Smooth muscle cell (in vitro differentiated cells): ENCODE measurements at regions not wholly inside any gene's neighbourhood (a gene's known extent, or its start where the extent isn't known, plus 50 kb on each side); places are given as distances from the start of the nearest gene placed in this dataset.

Source experiments
- DNase-seq: peaks from one replicate; lab custom pipeline; 2025; ENCODE audit not compliant: unreplicated experiment; lab: John Stamatoyannopoulos, UW
- H2AFZ ChIP-seq: fragments of 200-600 bp; sonication (generic); 2 replicates; pipeline ENCODE4 v1.6.0; 2016; ENCODE audit warnings: antibody characterized with exemption, low read depth, mild to moderate bottlenecking
- H3F3A ChIP-seq: fragments of 200-600 bp; sonication (generic); 2 replicates; pipeline ENCODE4 v1.6.0; 2017; ENCODE audit warnings: antibody characterized with exemption, low read depth
- H3K27ac ChIP-seq: fragments of 200-600 bp; sonication (generic); 2 replicates; pipeline ENCODE4 v1.5.1; 2016; ENCODE audit warnings: low read depth, mild to moderate bottlenecking
- H3K27me3 ChIP-seq: fragments of 200-600 bp; sonication (generic); 2 replicates; pipeline ENCODE4 v1.6.1; 2016; ENCODE audit warnings: low read depth, mild to moderate bottlenecking
- H3K36me3 ChIP-seq: fragments of 200-600 bp; sonication (generic); 2 replicates; pipeline ENCODE4 v1.5.1; 2016; ENCODE audit warnings: low read depth
- H3K4me1 ChIP-seq: fragments of 200-600 bp; sonication (generic); 2 replicates; pipeline ENCODE4 v1.5.1; 2016; ENCODE audit warnings: low read depth
- H3K4me2 ChIP-seq: fragments of 200-600 bp; sonication (generic); 2 replicates; pipeline ENCODE4 v1.6.0; 2016; ENCODE audit warnings: mild to moderate bottlenecking
- H3K4me3 ChIP-seq: fragments of 200-600 bp; sonication (generic); 2 replicates; pipeline ENCODE4 v1.5.1; 2016; ENCODE audit warnings: mild to moderate bottlenecking
- H3K79me2 ChIP-seq: fragments of 200-600 bp; sonication (generic); 2 replicates; pipeline ENCODE4 v1.6.0; 2016; ENCODE audit warnings: low read depth, mild to moderate bottlenecking
- H3K9ac ChIP-seq: fragments of 200-600 bp; sonication (generic); 2 replicates; pipeline ENCODE4 v1.6.0; 2016; ENCODE audit warnings: low read depth
- H3K9me3 ChIP-seq: fragments of 200-600 bp; sonication (generic); replicated peaks from 2 replicates; pipeline ENCODE4 v1.5.1; 2016; ENCODE audit warnings: low read depth
- H4K20me1 ChIP-seq: fragments of 200-600 bp; sonication (generic); 2 replicates; pipeline ENCODE4 v1.6.0; 2016; ENCODE audit warnings: low read depth
- CTCF ChIP-seq: fragments of 200-600 bp; sonication (generic); IDR thresholded peaks from 2 replicates; pipeline ENCODE4 v1.5.1; 2017; ENCODE audit warnings: borderline replicate concordance, mild to moderate bottlenecking, antibody characterized with exemption; ENCODE audit not compliant: insufficient read depth, poor library complexity, severe bottlenecking
- WGBS: methylation state at CpG from one replicate; pipeline ENCODE4 v1.1.7; 2016; ENCODE audit warnings: low lambda C conversion rate; 5-methylcytosine and 5-hydroxymethylcytosine counted together

GRCh38 chr2:105600949-105601794 lies 143.5 kb upstream of the NCK2 start:
- no peak overlapping the region for H2AFZ ChIP-seq
- H3K4me2 ChIP-seq: peak overlapping the region; percentile 15
- no peaks in the 10 kb centered on the region for H3K36me3 ChIP-seq
- no peaks in the 10 kb centered on the region for H3K9me3 ChIP-seq
- no peaks in the 10 kb centered on the region for H3F3A ChIP-seq
- H3K9ac ChIP-seq: no peak overlapping the region
- DNase-seq: no peak
- no peaks in the 10 kb centered on the region for H3K4me1 ChIP-seq
- H3K27me3 ChIP-seq: no peaks in the 10 kb centered on the region
- WGBS: 41% methylated on average over 8 of the region's 8 CpGs
- H3K27ac ChIP-seq: no peak overlapping the region
- H4K20me1 ChIP-seq: no peaks in the 10 kb centered on the region
- no peak for TF ChIP-seq CTCF
- no peak overlapping the region for H3K4me3 ChIP-seq
- H3K79me2 ChIP-seq: no peaks in the 10 kb centered on the region

DNA sequence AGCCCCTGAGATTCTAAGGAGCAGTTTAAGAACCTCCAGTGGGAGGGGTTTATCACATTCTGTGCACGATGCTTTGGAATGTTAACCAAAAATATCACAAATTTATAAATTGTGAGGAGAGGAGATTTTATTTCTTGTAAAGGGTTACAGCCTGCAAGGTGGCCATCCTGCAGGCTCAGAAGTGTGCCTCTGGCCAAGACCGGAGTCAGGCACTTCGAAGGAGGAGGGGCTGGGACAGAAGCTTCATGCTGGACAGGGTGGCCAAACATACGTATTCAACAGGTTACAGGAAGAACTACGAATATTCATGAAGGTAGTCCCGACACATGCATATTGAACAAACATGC lies 144.1 kb upstream of the NCK2 start:
- H2AFZ ChIP-seq: no peak overlapping the region
- no peaks in the 10 kb centered on the region for H3K4me1 ChIP-seq
- no peaks in the 10 kb centered on the region for H3K79me2 ChIP-seq
- 78% methylated on average over 6 of the region's 6 CpGs for WGBS
- DNase-seq: no peak
- no peaks in the 10 kb centered on the region for H3K36me3 ChIP-seq
- H3K4me2 ChIP-seq: no peak overlapping the region
- no peaks in the 10 kb centered on the region for H4K20me1 ChIP-seq
- H3K27ac ChIP-seq: no peak overlapping the region
- no peak for TF ChIP-seq CTCF
- no peak overlapping the region for H3K9ac ChIP-seq
- H3K27me3 ChIP-seq: no peaks in the 10 kb centered on the region
- no peaks in the 10 kb centered on the region for H3K9me3 ChIP-seq
- H3K4me3 ChIP-seq: no peak overlapping the region
- H3F3A ChIP-seq: no peaks in the 10 kb centered on the region

GRCh38 chr2:105600037-105600442 lies 144.7 kb upstream of the NCK2 start:
- Histone ChIP-seq H3K79me2 (no peaks in the 10 kb centered on the region), H3K36me3 (no peaks in the 10 kb centered on the region), H3K4me1 (no peaks in the 10 kb centered on the region)

More at GRCh38 chr2:105600037-105600442, 144.7 kb upstream of the NCK2 start:
- Histone ChIP-seq H3K4me2 (no peak overlapping the region), H3F3A (no peaks in the 10 kb centered on the region), H2AFZ (no peak overlapping the region), H3K9ac (no peak overlapping the region), H4K20me1 (no peaks in the 10 kb centered on the region), H3K4me3 (no peak overlapping the region), H3K27me3 (no peaks in the 10 kb centered on the region), H3K27ac (no peak overlapping the region), H3K9me3 (no peaks in the 10 kb centered on the region)
- no peak for TF ChIP-seq CTCF
- 89% methylated on average over 9 of the region's 9 CpGs for WGBS
- DNase-seq: no peak
